ENCODE measurements at regions not wholly inside any gene's neighbourhood (a gene's known extent, or its start where the extent isn't known, plus 50 kb on each side); places are given as distances from the start of the nearest gene placed in this dataset.

DNA sequence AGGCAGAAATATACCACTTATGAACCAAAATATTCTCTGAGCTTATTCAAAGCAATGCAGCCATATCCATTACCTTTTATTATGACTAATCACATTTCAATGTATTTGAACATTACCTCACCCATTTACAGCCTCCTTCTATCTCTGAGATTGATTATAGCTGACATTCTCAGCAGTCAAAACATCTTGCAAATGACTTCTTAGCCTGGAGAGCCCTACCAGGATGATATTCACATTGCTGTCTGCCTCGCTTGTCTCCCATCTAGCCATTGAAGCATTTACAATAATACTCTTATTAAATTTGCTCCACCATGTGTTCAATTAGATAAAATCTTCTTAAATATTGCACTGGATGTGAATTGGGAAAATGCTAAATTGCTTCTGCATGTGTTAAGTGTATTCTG lies 1879.9 kb upstream of the ACO1 start:
- no peak for TF ChIP-seq ZNF274 (IDR thresholded peaks at IDR 0.05; ENCODE audit: low read depth, low read length)
- TF ChIP-seq SUZ12 (IDR thresholded peaks at IDR 0.05; ENCODE audit: extremely low read depth, insufficient read depth, insufficient read length) = no peak
- TF ChIP-seq YY1 (IDR thresholded peaks at IDR 0.05; ENCODE audit: insufficient read depth, insufficient read length) = no peak

Data from NT2/D1 (cell line).